Lower lobe of right lung (tissue), 2 donors: ENCODE measurements at regions not wholly inside any gene's neighbourhood (a gene's known extent, or its start where the extent isn't known, plus 50 kb on each side); places are given as distances from the start of the nearest gene placed in this dataset.

ENCODE experiments used
- ATAC-seq, 2 donors: fragments of 200-7000 bp; cut with Tn5 transposase; one replicate each; pipeline ENCODE4 v1.9.1; 2020 to 2022; ENCODE audit warnings: mild to moderate bottlenecking in 2 of 2, moderate library complexity in 2 of 2
- DNase-seq: peaks from one replicate; pipeline ENCODE4 v3.0.0-alpha.2; 2020
- H3K27ac ChIP-seq: fragments of 200-600 bp; one replicate; pipeline ENCODE4 v1.8.0; 2022
- H3K27me3 ChIP-seq: fragments of 200-600 bp; one replicate; pipeline ENCODE4 v1.8.0; 2022; ENCODE audit warnings: low read depth
- H3K36me3 ChIP-seq: fragments of 200-600 bp; one replicate; pipeline ENCODE4 v1.8.0; 2022; ENCODE audit warnings: mild to moderate bottlenecking
- H3K4me1 ChIP-seq: fragments of 200-600 bp; one replicate; pipeline ENCODE4 v1.8.0; 2022
- H3K4me3 ChIP-seq: fragments of 200-600 bp; one replicate; pipeline ENCODE4 v1.8.0; 2022; ENCODE audit warnings: mild to moderate bottlenecking
- H3K9me3 ChIP-seq: fragments of 200-600 bp; one replicate; pipeline ENCODE4 v1.8.0; 2022
- intact Hi-C: fragments of 100-400 bp; cut with DNase I; formaldehyde crosslinking; loops from one replicate; pipeline ENCODE4 v1.11.0; 2022
- TF ChIP-seq, protein P1 (sequence below): fragments of 200-600 bp; IDR thresholded peaks from one replicate; pipeline ENCODE4 v1.8.0; 2022; ENCODE audit warnings: antibody characterized with exemption, mild to moderate bottlenecking
- donor health status: DM: no; HTN: yes; CAD: no; lungs with severe emphysema.

DNA sequence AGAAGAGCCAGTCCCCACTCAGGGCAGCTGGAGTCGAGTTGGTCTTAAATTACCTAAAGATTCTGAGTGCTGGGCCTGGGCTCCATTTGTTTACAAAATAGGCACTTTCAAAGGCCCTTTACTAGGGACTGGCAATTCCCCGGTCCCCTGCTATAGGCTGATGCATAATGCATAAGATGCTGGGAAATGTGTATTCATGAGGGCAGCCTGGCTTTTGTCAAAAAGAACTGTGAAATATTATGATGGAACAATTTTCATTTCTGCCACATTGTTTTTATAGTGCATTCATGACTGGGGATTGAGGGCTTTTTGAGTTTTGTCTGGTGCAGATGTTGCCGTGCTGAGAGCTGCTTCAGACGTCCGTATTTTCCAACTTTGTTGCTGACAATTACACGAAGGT, 617.0 kb upstream of the CDH5 start:
- H3K27me3 ChIP-seq = no peaks in the 10 kb centered on the region
- TF ChIP-seq, protein P1, sequence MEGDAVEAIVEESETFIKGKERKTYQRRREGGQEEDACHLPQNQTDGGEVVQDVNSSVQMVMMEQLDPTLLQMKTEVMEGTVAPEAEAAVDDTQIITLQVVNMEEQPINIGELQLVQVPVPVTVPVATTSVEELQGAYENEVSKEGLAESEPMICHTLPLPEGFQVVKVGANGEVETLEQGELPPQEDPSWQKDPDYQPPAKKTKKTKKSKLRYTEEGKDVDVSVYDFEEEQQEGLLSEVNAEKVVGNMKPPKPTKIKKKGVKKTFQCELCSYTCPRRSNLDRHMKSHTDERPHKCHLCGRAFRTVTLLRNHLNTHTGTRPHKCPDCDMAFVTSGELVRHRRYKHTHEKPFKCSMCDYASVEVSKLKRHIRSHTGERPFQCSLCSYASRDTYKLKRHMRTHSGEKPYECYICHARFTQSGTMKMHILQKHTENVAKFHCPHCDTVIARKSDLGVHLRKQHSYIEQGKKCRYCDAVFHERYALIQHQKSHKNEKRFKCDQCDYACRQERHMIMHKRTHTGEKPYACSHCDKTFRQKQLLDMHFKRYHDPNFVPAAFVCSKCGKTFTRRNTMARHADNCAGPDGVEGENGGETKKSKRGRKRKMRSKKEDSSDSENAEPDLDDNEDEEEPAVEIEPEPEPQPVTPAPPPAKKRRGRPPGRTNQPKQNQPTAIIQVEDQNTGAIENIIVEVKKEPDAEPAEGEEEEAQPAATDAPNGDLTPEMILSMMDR = no peak
- no peaks in the 10 kb centered on the region for H3K36me3 ChIP-seq
- no peaks in the 10 kb centered on the region for H3K4me1 ChIP-seq
- no peak for DNase-seq
- H3K9me3 ChIP-seq = no peaks in the 10 kb centered on the region
- H3K4me3 ChIP-seq = no peak overlapping the region
- intact Hi-C loops = no loop called here
- no peak overlapping the region for H3K27ac ChIP-seq
- ATAC-seq = no peak

DNA sequence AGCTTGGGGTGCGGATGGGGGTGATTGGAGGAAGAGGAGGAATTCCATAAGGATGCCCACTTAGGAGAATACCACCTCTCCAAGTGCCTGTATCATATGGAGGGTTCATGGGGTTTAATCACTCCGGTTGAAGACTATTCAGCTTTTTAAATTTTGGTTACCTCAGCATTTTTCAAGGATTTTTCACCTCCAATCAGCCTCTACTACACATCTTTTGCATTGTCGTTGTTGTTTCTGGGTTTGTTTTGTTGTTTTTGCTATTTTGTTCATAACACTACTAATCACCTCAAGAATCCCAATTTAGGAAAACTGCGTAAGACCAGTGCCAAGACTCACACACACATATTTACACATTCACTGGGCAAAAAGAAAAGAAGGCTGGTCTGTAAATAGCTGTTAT, 619.5 kb upstream of the CDH5 start:
- Histone ChIP-seq H3K36me3 (no peaks in the 10 kb centered on the region), H3K4me3 (no peak overlapping the region), H3K27ac (no peak overlapping the region), H3K9me3 (no peaks in the 10 kb centered on the region), H3K4me1 (no peaks in the 10 kb centered on the region), H3K27me3 (no peaks in the 10 kb centered on the region)
- intact Hi-C loops = no loop called here
- ATAC-seq (no peak), DNase-seq (no peak)
- TF ChIP-seq, protein P1 = no peak

DNA sequence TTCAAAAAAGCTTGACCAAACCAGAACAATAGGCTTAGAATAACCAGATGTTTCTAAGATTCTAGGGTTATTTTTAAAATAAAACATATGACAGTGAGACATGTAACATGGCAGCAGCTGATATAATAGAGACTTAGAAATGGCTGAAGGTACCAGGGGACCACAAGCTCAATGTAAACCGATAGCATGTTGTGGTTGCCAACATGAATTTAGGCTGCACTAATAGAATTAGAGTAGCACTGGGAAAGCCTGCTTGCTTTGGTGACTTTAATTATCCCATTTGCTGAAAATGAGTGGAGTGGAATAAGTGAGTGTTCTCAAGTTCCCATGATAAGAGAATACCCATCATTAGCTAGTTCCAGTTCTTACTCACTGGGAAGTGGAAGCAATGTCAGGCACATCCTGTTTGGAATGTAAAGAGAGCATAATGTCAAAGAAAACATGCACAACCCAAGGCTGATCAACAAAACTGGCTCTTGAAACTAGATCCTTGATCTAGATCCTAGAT, 621.2 kb upstream of the CDH5 start:
- DNase-seq (no peak), ATAC-seq (no peak)
- H3K36me3 ChIP-seq = no peaks in the 10 kb centered on the region
- no peaks in the 10 kb centered on the region for H3K4me1 ChIP-seq
- no peaks in the 10 kb centered on the region for H3K9me3 ChIP-seq
- no peak overlapping the region for H3K4me3 ChIP-seq
- no peak overlapping the region for H3K27ac ChIP-seq
- no peaks in the 10 kb centered on the region for H3K27me3 ChIP-seq
- TF ChIP-seq, protein P1 = no peak
- intact Hi-C loops = no loop called here

DNA sequence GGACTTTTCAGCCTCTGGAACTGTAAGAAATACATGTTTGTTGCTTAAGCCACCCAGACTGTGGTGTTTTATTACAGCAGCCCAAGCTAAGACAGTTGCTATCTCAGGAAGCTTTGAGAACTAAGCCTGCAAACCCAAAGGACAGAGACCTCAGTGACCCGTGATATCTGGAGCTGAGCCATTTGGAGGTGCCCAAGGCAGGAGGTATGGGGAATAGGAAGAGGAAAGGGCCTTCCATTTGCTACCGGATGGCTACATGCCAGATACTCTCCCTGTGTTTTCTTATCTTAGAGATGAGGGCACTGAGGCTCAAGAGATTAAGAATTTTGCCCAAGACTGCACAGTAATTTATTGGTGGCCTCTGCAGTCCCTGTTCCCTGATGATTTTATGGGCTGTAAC, 622.1 kb upstream of the CDH5 start:
- Histone ChIP-seq H3K36me3 (no peaks in the 10 kb centered on the region), H3K4me1 (no peaks in the 10 kb centered on the region), H3K4me3 (no peak overlapping the region), H3K27me3 (no peaks in the 10 kb centered on the region), H3K9me3 (no peaks in the 10 kb centered on the region), H3K27ac (no peak overlapping the region)
- intact Hi-C loops = no loop called here
- TF ChIP-seq, protein P1 = no peak
- DNase-seq (no peak), ATAC-seq (no peak)

DNA sequence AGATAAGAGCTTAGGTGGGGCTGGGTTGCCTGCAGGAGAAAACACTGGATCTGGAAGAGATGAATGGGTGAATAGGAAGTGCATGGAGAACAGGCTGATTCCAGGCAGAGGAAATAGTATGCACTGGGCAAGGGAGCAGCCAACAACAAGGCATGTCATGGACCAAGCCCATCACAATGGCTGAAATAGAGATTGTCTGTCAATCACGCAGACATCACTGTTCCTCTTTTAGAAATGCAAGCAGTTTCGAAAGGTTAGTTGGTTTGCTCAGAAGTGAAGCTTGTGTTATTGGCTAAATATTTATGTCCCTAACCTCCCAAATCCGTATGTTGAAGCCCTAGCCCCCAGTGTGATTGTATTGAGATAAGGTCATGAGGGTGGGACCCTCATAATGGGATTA, 621.7 kb upstream of the CDH11 start:
- intact Hi-C loops = no loop called here
- no peaks in the 10 kb centered on the region for H3K27me3 ChIP-seq
- no peak overlapping the region for H3K4me3 ChIP-seq
- no peak overlapping the region for H3K27ac ChIP-seq
- DNase-seq (no peak), ATAC-seq (no peak)
- no peaks in the 10 kb centered on the region for H3K4me1 ChIP-seq
- no peaks in the 10 kb centered on the region for H3K9me3 ChIP-seq
- TF ChIP-seq, protein P1 = no peak
- H3K36me3 ChIP-seq = no peaks in the 10 kb centered on the region

DNA sequence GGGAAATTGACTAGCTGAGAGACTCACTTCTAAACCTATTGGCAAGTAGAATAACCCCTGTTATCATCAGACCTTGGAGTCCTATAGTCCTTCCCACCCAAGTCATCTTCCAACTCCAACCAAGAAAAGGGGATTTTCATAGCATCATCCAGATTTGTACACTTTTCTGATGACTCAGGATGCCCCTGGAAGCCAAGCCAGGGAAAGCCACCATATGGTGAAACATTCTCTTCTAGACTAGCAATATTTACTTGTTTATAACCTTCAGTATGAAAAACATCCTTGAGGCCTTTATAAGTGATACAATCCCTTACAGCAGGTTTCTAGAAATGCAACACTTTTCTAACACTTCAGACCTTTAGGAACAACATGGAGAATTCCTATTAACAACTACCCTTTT, 618.8 kb upstream of the CDH11 start:
- Histone ChIP-seq H3K27me3 (no peaks in the 10 kb centered on the region), H3K36me3 (no peaks in the 10 kb centered on the region), H3K9me3 (no peaks in the 10 kb centered on the region), H3K4me1 (no peaks in the 10 kb centered on the region), H3K4me3 (no peak overlapping the region), H3K27ac (no peak overlapping the region)
- intact Hi-C loops = no loop called here
- DNase-seq = no peak
- TF ChIP-seq, protein P1 = no peak
- no peak for ATAC-seq
